Lower leg skin (tissue), 4 donors: ENCODE measurements at regions not wholly inside any gene's neighbourhood (a gene's known extent, or its start where the extent isn't known, plus 50 kb on each side); places are given as distances from the start of the nearest gene placed in this dataset.
"Not testable (repeated sequence)": the region's sequence is repeated elsewhere in the genome, so short reads cannot be mapped to it uniquely, and the experiment has no call there.

Experiments used
- DNase-seq, 2 donors: peaks; one replicate each; pipeline ENCODE4 v3.0.0-alpha.2; 2019; ENCODE audit warnings: low spot score in 2 of 2
- H3K4me3 ChIP-seq: fragments of 200-600 bp; sonication (generic); 2 replicates; pipeline ENCODE4 v1.5.1; 2017; ENCODE audit warnings: mild to moderate bottlenecking, low read depth; ENCODE audit not compliant: poor library complexity, severe bottlenecking
- CTCF ChIP-seq, 3 donors: fragments of 450-650 bp; IDR thresholded peaks; one replicate each; pipeline ENCODE4 v1.5.1; 2016; ENCODE audit warnings: antibody characterized with exemption in 3 of 3, mild to moderate bottlenecking in 3 of 3, moderate library complexity in 2 of 3
- POLR2A ChIP-seq, 2 donors: fragments of 450-650 bp; IDR thresholded peaks; one replicate each; pipeline ENCODE4 v1.6.1; 2016 to 2017; ENCODE audit warnings: antibody characterized with exemption in 2 of 2, mild to moderate bottlenecking in 1 of 2, moderate library complexity in 1 of 2
- WGBS, 2 donors: methylation state at CpG; one replicate each; pipeline ENCODE4 v1.1.5; 2018; 5-methylcytosine and 5-hydroxymethylcytosine counted together
- intact Hi-C: fragments of 100-400 bp; cut with DNase I; formaldehyde crosslinking; loops from one replicate; pipeline ENCODE4 v1.15.0; 2023; ENCODE audit warnings: low total_unique reads

- intact Hi-C loops: no loop called here
- no peak overlapping the region for H3K4me3 ChIP-seq
- DNase-seq: no peak
- WGBS, 2 donors: 78 to 79% methylated on average over 12 of the region's 12 CpGs
- no peak for TF ChIP-seq POLR2A (IDR thresholded peaks at IDR 0.05)
- TF ChIP-seq CTCF (IDR thresholded peaks at IDR 0.05): no peak
These were observed 53.1 kb downstream of the GGTLC2 start for GRCh38 chr22:22697377-22698117.

DNA sequence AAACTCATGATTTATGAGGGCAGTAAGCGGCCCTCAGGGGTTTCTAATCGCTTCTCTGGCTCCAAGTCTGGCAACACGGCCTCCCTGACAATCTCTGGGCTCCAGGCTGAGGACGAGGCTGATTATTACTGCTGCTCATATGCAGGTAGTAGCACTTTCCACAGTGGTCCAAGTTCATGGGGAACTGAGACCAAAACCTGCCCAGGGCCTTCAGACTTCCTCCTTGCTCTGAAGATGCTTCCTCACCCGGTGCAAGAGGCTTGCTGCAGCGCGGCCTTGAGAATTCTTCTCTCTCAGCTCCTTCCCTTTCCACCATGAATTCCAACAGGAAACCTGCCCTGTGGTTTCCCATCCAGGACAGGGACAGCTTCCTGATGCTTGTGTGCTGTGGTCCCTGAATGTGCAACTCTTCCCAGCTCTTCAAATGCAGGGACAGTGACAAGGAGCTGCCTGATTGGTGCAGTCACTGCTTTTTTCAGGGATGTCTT lies 53.9 kb downstream of the GGTLC2 start:
- TF ChIP-seq POLR2A (IDR thresholded peaks at IDR 0.05) (no peak), CTCF (IDR thresholded peaks at IDR 0.05) (no peak)
- intact Hi-C loops: no loop called here
- 74 to 76% methylated on average over 7 of the region's 7 CpGs for WGBS, 2 donors
- DNase-seq: peak in 1 of 2 donors; percentile 49
- no peak overlapping the region for H3K4me3 ChIP-seq

DNA sequence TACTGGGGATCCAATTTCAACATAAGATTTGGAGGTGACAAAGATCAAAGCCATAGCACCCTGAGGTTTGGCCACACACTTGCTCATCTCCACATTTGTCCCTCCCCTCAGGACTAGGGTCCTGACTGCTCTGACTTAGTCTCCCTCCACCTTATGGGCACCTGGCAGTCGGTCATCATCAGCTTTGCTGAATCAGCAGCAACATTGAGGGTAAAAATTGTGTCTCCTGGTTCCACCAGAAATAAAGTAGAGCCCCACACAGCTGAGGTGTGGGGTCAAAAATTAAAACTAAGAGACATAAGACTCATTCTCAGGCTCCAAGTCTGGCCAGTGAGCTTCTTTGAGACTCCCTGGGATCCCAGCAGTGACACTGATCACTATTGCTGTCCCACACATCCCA lies 56.2 kb downstream of the GGTLC2 start:
- WGBS, 2 donors: 64 to 77% methylated on average over 1 of the region's 1 CpG
- no peak overlapping the region for H3K4me3 ChIP-seq
- TF ChIP-seq CTCF (IDR thresholded peaks at IDR 0.05): no peak
- TF ChIP-seq POLR2A (IDR thresholded peaks at IDR 0.05): no peak
- peak in 1 of 2 donors; percentile 21 for DNase-seq
- intact Hi-C loops: no loop called here

- peak in 1 of 2 donors; percentile 42 for DNase-seq
- intact Hi-C loops, H3K4me3 ChIP-seq: not testable (repeated sequence)
These were observed 57.1 kb downstream of the GGTLC2 start for GRCh38 chr22:22701557-22701956.

DNA sequence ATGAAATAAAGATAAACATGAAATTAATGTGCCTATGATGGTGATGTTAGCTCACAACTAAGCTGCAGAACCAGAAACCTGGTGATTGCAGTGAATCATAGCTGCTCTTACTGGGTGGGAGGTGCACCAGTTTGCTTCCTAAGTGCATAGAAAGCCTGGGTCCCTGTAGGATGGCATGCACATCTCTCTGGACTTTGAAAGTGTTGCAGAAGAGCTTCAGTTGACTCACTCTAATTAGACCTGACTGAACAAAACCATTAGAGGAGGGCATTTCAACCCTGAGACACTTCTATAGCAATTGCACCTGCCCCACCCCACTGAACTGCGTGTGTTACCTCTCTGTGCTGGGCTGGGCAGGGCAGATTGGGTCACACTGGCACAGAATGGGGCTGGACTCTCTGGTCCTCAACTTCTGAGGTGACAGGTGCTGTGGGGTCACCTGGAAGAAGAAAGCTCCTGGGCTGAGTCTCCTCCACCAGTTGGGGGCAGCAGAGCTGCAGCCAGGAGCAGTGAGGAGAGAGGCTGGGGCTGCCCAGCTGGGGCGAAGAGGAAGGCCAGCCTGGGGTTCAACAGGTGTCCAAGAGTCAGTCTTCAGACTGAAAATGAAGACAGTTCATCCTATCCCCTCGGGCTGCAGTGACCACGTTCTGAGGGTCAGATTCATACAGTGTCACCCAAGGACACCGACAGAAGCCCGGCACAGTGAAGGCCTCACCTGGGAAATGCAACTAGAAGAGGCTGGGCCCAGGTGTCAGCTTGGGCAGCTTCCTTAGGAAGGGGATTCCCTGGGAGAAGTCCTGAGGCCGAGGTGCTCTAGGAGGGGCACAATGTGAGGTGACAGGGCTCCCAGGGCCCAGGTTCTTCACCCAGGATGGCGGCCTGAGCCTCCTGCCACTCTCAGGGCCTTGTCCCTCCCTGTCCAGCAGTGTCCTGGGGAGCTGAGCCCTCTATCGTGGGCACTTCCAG lies 58.1 kb downstream of the GGTLC2 start:
- intact Hi-C loops: no loop called here
- WGBS, 2 donors: 74% methylated on average over 8 to 9 of the region's 9 CpGs
- TF ChIP-seq POLR2A (IDR thresholded peaks at IDR 0.05) (no peak), CTCF (IDR thresholded peaks at IDR 0.05) (no peak)
- H3K4me3 ChIP-seq: no peak overlapping the region
- peak in 1 of 2 donors; percentile 68 for DNase-seq

GRCh38 chr22:22703203-22703570 lies 58.8 kb downstream of the GGTLC2 start:
- H3K4me3 ChIP-seq: no peak overlapping the region
- intact Hi-C loops: no loop called here
- 89 to 92% methylated on average over 3 to 4 of the region's 4 CpGs for WGBS, 2 donors
- DNase-seq: peak in 1 of 2 donors; percentile 40
- TF ChIP-seq CTCF (IDR thresholded peaks at IDR 0.05) (no peak), POLR2A (IDR thresholded peaks at IDR 0.05) (no peak)
